ENCODE measurements at regions not wholly inside any gene's neighbourhood (a gene's known extent, or its start where the extent isn't known, plus 50 kb on each side); places are given as distances from the start of the nearest gene placed in this dataset.
A peak's percentile ranks its signal among the peaks of the same experiment; 100 is the strongest.

DNA sequence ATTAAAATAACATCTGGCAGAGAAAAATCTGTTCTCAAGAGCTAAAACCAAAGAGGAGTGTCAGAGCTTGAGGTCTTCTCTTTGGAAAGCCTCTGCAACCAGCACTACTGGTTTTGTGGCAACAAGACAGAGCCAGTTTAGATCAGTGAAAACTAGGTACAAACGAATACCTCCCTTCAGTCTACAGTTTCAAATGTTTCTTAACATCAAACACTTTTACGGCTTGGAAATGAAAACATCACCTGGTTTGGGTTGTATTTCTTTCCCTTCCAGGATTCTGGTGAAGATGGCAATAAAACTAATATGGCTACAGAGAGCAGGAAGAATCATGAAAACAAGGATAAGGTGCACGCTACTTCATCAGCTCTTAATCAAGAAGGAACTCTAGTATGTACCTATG lies 339.4 kb upstream of the ESRRG start:
- Histone ChIP-seq H3K9me3 (no peaks in the 10 kb centered on the region), H3K36me3 (no peaks in the 10 kb centered on the region), H3K27me3 (no peaks in the 10 kb centered on the region), H3K4me3 (replicated peaks in 1 of 3) (no peak overlapping the region), H3K27ac (peak overlapping the region; percentile 41 to 55 (median 45)), H3K4me1 (peaks cover 20% of the 10 kb centered on the region in 2 donors)
- intact Hi-C loops (cut with DNase I), result no loop called here
- WGBS, 2 donors, result 41 to 53% methylated on average over 3 of the region's 3 CpGs
- TF ChIP-seq, protein P1, sequence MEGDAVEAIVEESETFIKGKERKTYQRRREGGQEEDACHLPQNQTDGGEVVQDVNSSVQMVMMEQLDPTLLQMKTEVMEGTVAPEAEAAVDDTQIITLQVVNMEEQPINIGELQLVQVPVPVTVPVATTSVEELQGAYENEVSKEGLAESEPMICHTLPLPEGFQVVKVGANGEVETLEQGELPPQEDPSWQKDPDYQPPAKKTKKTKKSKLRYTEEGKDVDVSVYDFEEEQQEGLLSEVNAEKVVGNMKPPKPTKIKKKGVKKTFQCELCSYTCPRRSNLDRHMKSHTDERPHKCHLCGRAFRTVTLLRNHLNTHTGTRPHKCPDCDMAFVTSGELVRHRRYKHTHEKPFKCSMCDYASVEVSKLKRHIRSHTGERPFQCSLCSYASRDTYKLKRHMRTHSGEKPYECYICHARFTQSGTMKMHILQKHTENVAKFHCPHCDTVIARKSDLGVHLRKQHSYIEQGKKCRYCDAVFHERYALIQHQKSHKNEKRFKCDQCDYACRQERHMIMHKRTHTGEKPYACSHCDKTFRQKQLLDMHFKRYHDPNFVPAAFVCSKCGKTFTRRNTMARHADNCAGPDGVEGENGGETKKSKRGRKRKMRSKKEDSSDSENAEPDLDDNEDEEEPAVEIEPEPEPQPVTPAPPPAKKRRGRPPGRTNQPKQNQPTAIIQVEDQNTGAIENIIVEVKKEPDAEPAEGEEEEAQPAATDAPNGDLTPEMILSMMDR (IDR thresholded peaks at IDR 0.05), result no peak
- TF ChIP-seq POLR2A (IDR thresholded peaks at IDR 0.05), result no peak
- peak; percentile 19 to 31 for DNase-seq

GRCh38 chr1:217059401-217059800 lies 336.2 kb upstream of the ESRRG start:
- DNase-seq, result no peak
- 81 to 94% methylated on average over 1 of the region's 1 CpG for WGBS, 2 donors
- Histone ChIP-seq H3K4me1 (peaks cover 8 to 15% of the 10 kb centered on the region in 2 donors), H3K9me3 (no peaks in the 10 kb centered on the region), H3K36me3 (no peaks in the 10 kb centered on the region), H3K27me3 (no peaks in the 10 kb centered on the region), H3K27ac (no peak overlapping the region), H3K4me3 (replicated peaks in 1 of 3) (no peak overlapping the region)
- TF ChIP-seq, protein P1 (IDR thresholded peaks at IDR 0.05), result no peak
- no peak for TF ChIP-seq POLR2A (IDR thresholded peaks at IDR 0.05)
- intact Hi-C loops (cut with DNase I), result no loop called here

- no peaks in the 10 kb centered on the region for H3K9me3 ChIP-seq
- TF ChIP-seq, protein P1 (IDR thresholded peaks at IDR 0.05), result no peak
- no peak for TF ChIP-seq POLR2A (IDR thresholded peaks at IDR 0.05)
- no peak overlapping the region for H3K27ac ChIP-seq
- intact Hi-C loops (cut with DNase I), result no loop called here
- 62 to 77% methylated on average over 3 of the region's 3 CpGs for WGBS, 2 donors
- H3K36me3 ChIP-seq, result no peaks in the 10 kb centered on the region
- no peaks in the 10 kb centered on the region for H3K27me3 ChIP-seq
- peak in 1 of 2 donors; percentile 11 for DNase-seq
- peaks cover 0 to 3% of the 10 kb centered on the region in 2 donors for H3K4me1 ChIP-seq
- no peak overlapping the region for H3K4me3 ChIP-seq (replicated peaks in 1 of 3)
Measured at GRCh38 chr1:217053676-217054075, 330.4 kb upstream of the ESRRG start.

DNA sequence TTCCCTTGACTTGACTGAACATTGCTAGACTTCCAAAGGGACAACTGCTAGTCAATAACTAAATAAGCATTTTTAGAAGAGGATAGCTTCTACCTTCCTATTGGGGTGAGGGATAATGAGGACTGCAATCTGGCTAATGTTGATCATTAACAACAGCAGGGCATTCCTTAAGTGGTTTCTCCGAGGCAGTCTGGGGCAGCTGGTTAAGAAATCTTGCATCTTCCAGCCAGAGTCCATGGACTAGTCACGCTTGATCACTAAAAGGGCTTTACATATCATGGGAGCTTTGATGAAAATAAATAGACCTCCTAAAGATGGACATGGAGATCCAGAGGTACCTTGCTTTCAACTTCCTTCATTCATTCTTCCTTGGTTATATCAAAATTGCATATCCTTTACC lies 329.4 kb upstream of the ESRRG start:
- Histone ChIP-seq H3K36me3 (no peaks in the 10 kb centered on the region), H3K27me3 (no peaks in the 10 kb centered on the region), H3K9me3 (no peaks in the 10 kb centered on the region), H3K4me1 (peaks cover 0 to 3% of the 10 kb centered on the region in 2 donors), H3K27ac (no peak overlapping the region), H3K4me3 (replicated peaks in 1 of 3) (no peak overlapping the region)
- TF ChIP-seq, protein P1 (IDR thresholded peaks at IDR 0.05), result no peak
- no peak for TF ChIP-seq POLR2A (IDR thresholded peaks at IDR 0.05)
- 45 to 82% methylated on average over 2 of the region's 2 CpGs for WGBS, 2 donors
- DNase-seq, result no peak
- intact Hi-C loops (cut with DNase I), result no loop called here

GRCh38 chr1:217052196-217052595 lies 329.0 kb upstream of the ESRRG start:
- H3K27ac ChIP-seq, result no peak overlapping the region
- 58 to 92% methylated on average over 2 of the region's 2 CpGs for WGBS, 2 donors
- no peak for DNase-seq

More at GRCh38 chr1:217052196-217052595, 329.0 kb upstream of the ESRRG start:
- H3K4me3 ChIP-seq (replicated peaks in 1 of 3), result no peak overlapping the region
- H3K9me3 ChIP-seq, result no peaks in the 10 kb centered on the region
- intact Hi-C loops (cut with DNase I), result no loop called here
- no peaks in the 10 kb centered on the region for H3K36me3 ChIP-seq
- no peak for TF ChIP-seq POLR2A (IDR thresholded peaks at IDR 0.05)
- TF ChIP-seq, protein P1 (IDR thresholded peaks at IDR 0.05), result no peak
- peaks cover 0 to 3% of the 10 kb centered on the region in 2 donors for H3K4me1 ChIP-seq
- H3K27me3 ChIP-seq, result no peaks in the 10 kb centered on the region
